KOPT-K1 (cell line): ENCODE measurements at regions not wholly inside any gene's neighbourhood (a gene's known extent, or its start where the extent isn't known, plus 50 kb on each side); places are given as distances from the start of the nearest gene placed in this dataset.
"Not testable (repeated sequence)": the region's sequence is repeated elsewhere in the genome, so short reads cannot be mapped to it uniquely, and the experiment has no call there.

Experiments
- H3K27ac ChIP-seq: fragments of 200-600 bp; sonication (generic); 2 replicates; pipeline ENCODE4 v1.5.1; 2016; ENCODE audit warnings: antibody characterized with exemption, mild to moderate bottlenecking, low read depth, low read length; ENCODE audit not compliant: poor library complexity, severe bottlenecking
- H3K36me3 ChIP-seq: fragments of 200-600 bp; sonication (generic); 2 replicates; pipeline ENCODE4 v1.5.1; 2017; ENCODE audit warnings: antibody characterized with exemption, mild to moderate bottlenecking, low read length, moderate library complexity; ENCODE audit not compliant: insufficient read depth
- H3K9me3 ChIP-seq: fragments of 200-600 bp; sonication (generic); 2 replicates; pipeline ENCODE4 v1.5.1; 2017; ENCODE audit warnings: antibody characterized with exemption, low read length, mild to moderate bottlenecking; ENCODE audit not compliant: insufficient read depth, poor library complexity, severe bottlenecking

- Histone ChIP-seq H3K36me3 (no peaks in the 10 kb centered on the region), H3K9me3 (no peaks in the 10 kb centered on the region), H3K27ac (no peak overlapping the region)
Measured at GRCh38 chr10:55169493-55169892, 368.5 kb upstream of the PCDH15 start.

GRCh38 chr10:55168343-55168742, 367.3 kb upstream of the PCDH15 start:
- Histone ChIP-seq H3K27ac (no peak overlapping the region), H3K36me3 (no peaks in the 10 kb centered on the region), H3K9me3 (no peaks in the 10 kb centered on the region)

- Histone ChIP-seq H3K36me3 (no peaks in the 10 kb centered on the region), H3K27ac (no peak overlapping the region), H3K9me3 (no peaks in the 10 kb centered on the region)
Measured at GRCh38 chr10:55163388-55163979, 362.5 kb upstream of the PCDH15 start.

GRCh38 chr10:55162321-55162720, 361.3 kb upstream of the PCDH15 start:
- H3K9me3 ChIP-seq, H3K36me3 ChIP-seq, H3K27ac ChIP-seq: not testable (repeated sequence)

GRCh38 chr10:55160655-55161283, 359.7 kb upstream of the PCDH15 start:
- Histone ChIP-seq H3K27ac (no peak overlapping the region), H3K36me3 (no peaks in the 10 kb centered on the region), H3K9me3 (no peaks in the 10 kb centered on the region)

GRCh38 chr10:55158633-55159032, 357.6 kb upstream of the PCDH15 start:
- Histone ChIP-seq H3K36me3 (no peaks in the 10 kb centered on the region), H3K9me3 (no peaks in the 10 kb centered on the region), H3K27ac (no peak overlapping the region)

- Histone ChIP-seq H3K36me3 (no peaks in the 10 kb centered on the region), H3K27ac (no peak overlapping the region)
Measured at GRCh38 chr10:55146032-55146431, 345.0 kb upstream of the PCDH15 start.

GRCh38 chr10:55144001-55144400, 343.0 kb upstream of the PCDH15 start:
- H3K9me3 ChIP-seq = no peaks in the 10 kb centered on the region
- no peaks in the 10 kb centered on the region for H3K36me3 ChIP-seq
- no peak overlapping the region for H3K27ac ChIP-seq

More at GRCh38 chr10:55146032-55146431, 345.0 kb upstream of the PCDH15 start:
- H3K9me3 ChIP-seq = no peaks in the 10 kb centered on the region

- no peak overlapping the region for H3K27ac ChIP-seq
- H3K36me3 ChIP-seq = no peaks in the 10 kb centered on the region
- H3K9me3 ChIP-seq = no peaks in the 10 kb centered on the region
Measured at GRCh38 chr10:55141892-55142291, 340.9 kb upstream of the PCDH15 start.

GRCh38 chr10:55137063-55137462, 336.0 kb upstream of the PCDH15 start:
- H3K27ac ChIP-seq = no peak overlapping the region
- no peaks in the 10 kb centered on the region for H3K9me3 ChIP-seq
- no peaks in the 10 kb centered on the region for H3K36me3 ChIP-seq

GRCh38 chr10:55104738-55105137, 303.7 kb upstream of the PCDH15 start:
- no peak overlapping the region for H3K27ac ChIP-seq
- H3K36me3 ChIP-seq = no peaks in the 10 kb centered on the region
- no peaks in the 10 kb centered on the region for H3K9me3 ChIP-seq

GRCh38 chr10:55098452-55098851, 297.4 kb upstream of the PCDH15 start:
- no peaks in the 10 kb centered on the region for H3K9me3 ChIP-seq
- H3K36me3 ChIP-seq = no peaks in the 10 kb centered on the region
- H3K27ac ChIP-seq = no peak overlapping the region

GRCh38 chr10:55091691-55092328, 290.8 kb upstream of the PCDH15 start:
- no peaks in the 10 kb centered on the region for H3K9me3 ChIP-seq

GRCh38 chr10:55078121-55078520, 277.1 kb upstream of the PCDH15 start:
- Histone ChIP-seq H3K9me3 (no peaks in the 10 kb centered on the region), H3K36me3 (no peaks in the 10 kb centered on the region), H3K27ac (no peak overlapping the region)

More at GRCh38 chr10:55091691-55092328, 290.8 kb upstream of the PCDH15 start:
- Histone ChIP-seq H3K36me3 (no peaks in the 10 kb centered on the region), H3K27ac (no peak overlapping the region)

- no peaks in the 10 kb centered on the region for H3K36me3 ChIP-seq
- no peaks in the 10 kb centered on the region for H3K9me3 ChIP-seq
- no peak overlapping the region for H3K27ac ChIP-seq
Measured at GRCh38 chr10:55065185-55065584, 264.2 kb upstream of the PCDH15 start.

GRCh38 chr10:55063811-55064210, 262.8 kb upstream of the PCDH15 start:
- Histone ChIP-seq H3K27ac (no peak overlapping the region), H3K36me3 (no peaks in the 10 kb centered on the region), H3K9me3 (no peaks in the 10 kb centered on the region)
